C1 segment of cervical spinal cord (tissue), 14 donors: ENCODE measurements at regions not wholly inside any gene's neighbourhood (a gene's known extent, or its start where the extent isn't known, plus 50 kb on each side); places are given as distances from the start of the nearest gene placed in this dataset.

Experiments used
- DNase-seq, 14 donors: peaks; one replicate each; lab custom pipeline; 2025; lab: John Stamatoyannopoulos, UW

GRCh38 chr7:18308938-18309337 is 186.6 kb upstream of the HDAC9 start:
- no peak for DNase-seq

GRCh38 chr7:18312482-18312881 is 183.1 kb upstream of the HDAC9 start:
- no peak for DNase-seq

- no peak for DNase-seq
Measured at GRCh38 chr7:18313965-18314364, 181.6 kb upstream of the HDAC9 start.

- DNase-seq: no peak
Measured at GRCh38 chr7:18315241-18315640, 180.3 kb upstream of the HDAC9 start.

GRCh38 chr7:18317941-18318340 is 177.6 kb upstream of the HDAC9 start:
- DNase-seq: no peak

- no peak for DNase-seq
Measured at GRCh38 chr7:18320422-18320821, 175.1 kb upstream of the HDAC9 start.

GRCh38 chr7:18320971-18321567 is 174.5 kb upstream of the HDAC9 start:
- no peak for DNase-seq

GRCh38 chr7:18330548-18330947 is 165.0 kb upstream of the HDAC9 start:
- no peak for DNase-seq

- no peak for DNase-seq
Measured at GRCh38 chr7:18336626-18337025, 158.9 kb upstream of the HDAC9 start.

- no peak for DNase-seq
Measured at GRCh38 chr7:18337048-18337809, 158.3 kb upstream of the HDAC9 start.

- DNase-seq: no peak
Measured at GRCh38 chr7:18338910-18339523, 156.5 kb upstream of the HDAC9 start.

GRCh38 chr7:18341756-18342155 is 153.8 kb upstream of the HDAC9 start:
- no peak for DNase-seq

- no peak for DNase-seq
Measured at GRCh38 chr7:18343047-18343446, 152.5 kb upstream of the HDAC9 start.

GRCh38 chr7:18344536-18344935 is 151.0 kb upstream of the HDAC9 start:
- DNase-seq: no peak

GRCh38 chr7:18345641-18346234 is 149.8 kb upstream of the HDAC9 start:
- peak in 3 of 14 donors; percentile 8 to 40 (median 8) for DNase-seq

- no peak for DNase-seq
Measured at GRCh38 chr7:18347170-18347569, 148.4 kb upstream of the HDAC9 start.

- DNase-seq: no peak
Measured at GRCh38 chr7:18350678-18351077, 144.9 kb upstream of the HDAC9 start.

GRCh38 chr7:18352339-18353255 is 143.0 kb upstream of the HDAC9 start:
- DNase-seq: peak in 2 of 14 donors; percentile 21 to 34

- DNase-seq: no peak
Measured at GRCh38 chr7:18353339-18353738, 142.2 kb upstream of the HDAC9 start.

- no peak for DNase-seq
Measured at GRCh38 chr7:18354108-18355085, 141.2 kb upstream of the HDAC9 start.
